ENCODE measurements at regions not wholly inside any gene's neighbourhood (a gene's known extent, or its start where the extent isn't known, plus 50 kb on each side); places are given as distances from the start of the nearest gene placed in this dataset.
A peak's percentile ranks its signal among the peaks of the same experiment; 100 is the strongest.

- no peak for DNase-seq (ENCODE audit: low spot score)
Observed at GRCh38 chr2:44879269-44880124, 62.0 kb upstream of the SIX3 start.

- no peak for DNase-seq (ENCODE audit: low spot score)
Observed at GRCh38 chr2:44880125-44880483, 61.4 kb upstream of the SIX3 start.

GRCh38 chr2:44881856-44882255 lies 59.6 kb upstream of the SIX3 start:
- DNase-seq (ENCODE audit: low spot score) = no peak

- DNase-seq (ENCODE audit: low spot score) = no peak
Observed at GRCh38 chr2:44883356-44883755, 58.1 kb upstream of the SIX3 start.

- DNase-seq (ENCODE audit: low spot score) = no peak
Observed at GRCh38 chr2:44884231-44884630, 57.3 kb upstream of the SIX3 start.

GRCh38 chr2:44884677-44885076 lies 56.8 kb upstream of the SIX3 start:
- DNase-seq (ENCODE audit: low spot score) = no peak

GRCh38 chr2:44886414-44886813 lies 55.1 kb upstream of the SIX3 start:
- peak; percentile 15 for DNase-seq (ENCODE audit: low spot score)

GRCh38 chr2:44889096-44889495 lies 52.4 kb upstream of the SIX3 start:
- no peak for DNase-seq (ENCODE audit: low spot score)

All from GM03348 (cell line).